ENCODE measurements at regions not wholly inside any gene's neighbourhood (a gene's known extent, or its start where the extent isn't known, plus 50 kb on each side); places are given as distances from the start of the nearest gene placed in this dataset.

DNA sequence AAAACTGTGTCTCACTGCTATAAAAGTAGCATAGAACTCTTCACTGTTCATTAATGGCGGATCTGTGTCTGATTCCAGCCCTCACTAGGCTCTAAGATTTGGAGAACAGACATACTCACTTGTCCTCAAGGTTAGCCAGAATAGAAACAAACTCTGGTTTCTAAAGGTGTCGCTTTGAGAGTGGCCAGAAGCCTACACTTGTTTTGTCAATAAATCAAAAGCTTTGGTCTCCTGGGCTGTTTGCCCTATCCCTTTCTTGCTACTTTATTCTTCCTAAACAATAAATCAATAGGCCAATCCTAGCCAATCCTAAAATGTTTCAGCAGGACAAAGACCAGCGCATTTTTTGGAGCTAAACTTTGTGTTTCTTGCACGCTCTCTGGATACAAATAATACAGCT is 1064.6 kb upstream of the CHAC2 start:
- TF ChIP-seq, protein P1, sequence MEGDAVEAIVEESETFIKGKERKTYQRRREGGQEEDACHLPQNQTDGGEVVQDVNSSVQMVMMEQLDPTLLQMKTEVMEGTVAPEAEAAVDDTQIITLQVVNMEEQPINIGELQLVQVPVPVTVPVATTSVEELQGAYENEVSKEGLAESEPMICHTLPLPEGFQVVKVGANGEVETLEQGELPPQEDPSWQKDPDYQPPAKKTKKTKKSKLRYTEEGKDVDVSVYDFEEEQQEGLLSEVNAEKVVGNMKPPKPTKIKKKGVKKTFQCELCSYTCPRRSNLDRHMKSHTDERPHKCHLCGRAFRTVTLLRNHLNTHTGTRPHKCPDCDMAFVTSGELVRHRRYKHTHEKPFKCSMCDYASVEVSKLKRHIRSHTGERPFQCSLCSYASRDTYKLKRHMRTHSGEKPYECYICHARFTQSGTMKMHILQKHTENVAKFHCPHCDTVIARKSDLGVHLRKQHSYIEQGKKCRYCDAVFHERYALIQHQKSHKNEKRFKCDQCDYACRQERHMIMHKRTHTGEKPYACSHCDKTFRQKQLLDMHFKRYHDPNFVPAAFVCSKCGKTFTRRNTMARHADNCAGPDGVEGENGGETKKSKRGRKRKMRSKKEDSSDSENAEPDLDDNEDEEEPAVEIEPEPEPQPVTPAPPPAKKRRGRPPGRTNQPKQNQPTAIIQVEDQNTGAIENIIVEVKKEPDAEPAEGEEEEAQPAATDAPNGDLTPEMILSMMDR (IDR thresholded peaks at IDR 0.05), result no peak
- TF ChIP-seq EP300 (IDR thresholded peaks at IDR 0.05), result no peak
- TF ChIP-seq POLR2AphosphoS5 (IDR thresholded peaks at IDR 0.05), result no peak
